IPS DF 19.7 (cell line): ENCODE measurements at regions not wholly inside any gene's neighbourhood (a gene's known extent, or its start where the extent isn't known, plus 50 kb on each side); places are given as distances from the start of the nearest gene placed in this dataset.

Experiments
- DNase-seq: peaks from one replicate; pipeline ENCODE4 v3.0.0-alpha.2; 2013; ENCODE audit warnings: low read depth, low spot score

- no peak for DNase-seq
Measured at GRCh38 chr9:11320989-11321388, 708.2 kb upstream of the PTPRD start.

DNA sequence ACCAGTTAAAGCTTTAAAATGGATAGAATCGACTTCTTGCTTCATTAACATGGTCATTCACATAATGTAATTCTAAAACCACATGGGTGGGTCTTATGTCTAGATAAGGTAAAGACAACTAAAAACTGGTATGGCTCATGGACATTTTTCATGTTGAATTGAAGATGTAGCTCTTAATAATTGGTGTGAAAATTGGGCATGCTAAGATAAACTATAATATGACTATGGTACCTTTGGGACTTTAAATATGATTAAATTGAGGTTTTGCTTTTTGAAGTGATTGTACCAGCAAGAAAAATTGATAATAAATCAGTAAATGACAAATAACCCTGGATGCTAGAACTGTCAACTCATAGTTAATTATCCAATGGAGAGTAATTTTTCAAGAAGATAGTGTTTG lies 710.7 kb upstream of the PTPRD start:
- DNase-seq: no peak

GRCh38 chr9:11326231-11326630 lies 713.4 kb upstream of the PTPRD start:
- DNase-seq: no peak

DNA sequence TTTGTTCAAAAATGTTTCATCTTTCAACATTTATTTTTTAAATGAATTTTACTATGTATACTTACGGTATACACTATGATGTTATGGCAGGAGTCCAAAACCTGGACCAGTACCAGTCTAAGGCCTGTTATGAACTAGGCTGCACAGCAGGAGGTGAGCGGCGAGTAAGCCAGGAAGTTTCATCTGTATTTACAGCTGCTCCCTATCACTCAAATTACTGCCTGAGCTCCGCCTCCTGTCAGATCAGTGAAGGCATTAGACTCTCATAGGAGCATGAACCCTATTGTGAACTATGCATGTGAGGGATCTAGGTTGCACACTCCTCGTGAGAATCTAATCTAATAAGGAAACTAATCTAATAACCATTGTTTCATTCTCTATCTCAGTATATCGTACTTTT lies 715.5 kb upstream of the PTPRD start:
- DNase-seq: no peak

GRCh38 chr9:11335011-11335410 lies 722.2 kb upstream of the PTPRD start:
- DNase-seq: no peak

- DNase-seq: no peak
Measured at GRCh38 chr9:11338130-11338529, 725.3 kb upstream of the PTPRD start.

DNA sequence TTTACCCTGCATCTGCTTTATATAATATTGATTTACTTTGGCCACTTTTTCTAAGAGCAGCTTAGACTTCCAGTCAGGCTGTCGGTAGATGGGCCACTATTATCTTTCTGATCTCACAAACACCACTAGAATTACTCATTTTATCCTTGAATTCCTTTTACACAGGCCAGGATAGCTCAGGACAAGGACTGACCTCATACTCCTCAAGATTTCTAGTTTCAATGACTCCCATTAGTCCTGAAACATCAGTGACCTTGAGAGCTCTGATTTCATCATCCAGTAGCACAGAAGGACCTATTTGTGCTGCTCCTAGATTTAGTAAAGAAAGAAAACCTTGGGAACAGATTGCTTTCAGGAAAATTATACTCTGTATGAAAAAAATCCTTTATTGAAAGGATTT lies 727.9 kb upstream of the PTPRD start:
- no peak for DNase-seq

- DNase-seq: no peak
Measured at GRCh38 chr9:11347437-11347836, 734.6 kb upstream of the PTPRD start.

DNA sequence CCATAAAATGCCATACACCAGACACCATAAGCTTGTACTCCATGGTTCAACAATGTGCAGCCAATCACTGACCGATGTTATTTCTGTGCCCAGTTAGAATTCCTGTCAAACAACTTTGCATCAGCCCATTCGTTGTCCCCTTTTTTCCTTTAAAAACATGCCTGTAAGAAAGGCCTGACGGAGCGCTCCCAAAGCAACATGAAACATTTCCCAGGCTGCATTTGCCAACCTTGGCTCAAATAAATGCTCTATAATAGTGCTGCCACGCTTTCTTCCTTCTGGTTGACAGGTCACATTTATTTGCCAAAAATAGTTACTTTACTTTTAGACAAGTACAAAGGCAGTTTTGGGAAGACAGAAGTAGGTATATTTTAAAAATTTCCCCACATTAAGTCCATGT lies 735.6 kb upstream of the PTPRD start:
- no peak for DNase-seq

DNA sequence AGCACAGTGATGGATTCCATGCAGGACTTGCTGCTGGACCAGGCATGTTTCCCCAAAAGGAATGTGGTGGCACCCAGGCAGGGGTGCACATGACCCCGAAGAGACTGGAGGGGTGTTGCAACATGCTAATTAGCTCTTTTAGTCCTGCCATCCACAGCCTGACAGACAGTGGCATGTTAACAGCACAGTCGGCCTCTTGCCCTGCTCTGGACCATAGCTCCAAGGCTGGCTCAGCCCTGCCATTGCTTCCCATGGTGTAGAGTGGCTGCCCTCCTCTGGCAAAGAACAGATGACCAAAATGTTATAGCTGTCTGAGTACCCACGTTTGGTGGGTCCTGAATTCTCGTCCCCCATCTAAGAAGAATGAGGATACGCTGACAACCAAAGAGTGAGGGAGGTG lies 736.4 kb upstream of the PTPRD start:
- no peak for DNase-seq

- no peak for DNase-seq
Measured at GRCh38 chr9:11352612-11353011, 739.8 kb upstream of the PTPRD start.

- no peak for DNase-seq
Measured at GRCh38 chr9:11356067-11356466, 743.3 kb upstream of the PTPRD start.

- DNase-seq: no peak
Measured at GRCh38 chr9:11366585-11367129, 753.9 kb upstream of the PTPRD start.

- DNase-seq: no peak
Measured at GRCh38 chr9:11374926-11375325, 762.1 kb upstream of the PTPRD start.

- no peak for DNase-seq
Measured at GRCh38 chr9:11402621-11403020, 789.8 kb upstream of the PTPRD start.

- no peak for DNase-seq
Measured at GRCh38 chr9:11414241-11414640, 801.4 kb upstream of the PTPRD start.

DNA sequence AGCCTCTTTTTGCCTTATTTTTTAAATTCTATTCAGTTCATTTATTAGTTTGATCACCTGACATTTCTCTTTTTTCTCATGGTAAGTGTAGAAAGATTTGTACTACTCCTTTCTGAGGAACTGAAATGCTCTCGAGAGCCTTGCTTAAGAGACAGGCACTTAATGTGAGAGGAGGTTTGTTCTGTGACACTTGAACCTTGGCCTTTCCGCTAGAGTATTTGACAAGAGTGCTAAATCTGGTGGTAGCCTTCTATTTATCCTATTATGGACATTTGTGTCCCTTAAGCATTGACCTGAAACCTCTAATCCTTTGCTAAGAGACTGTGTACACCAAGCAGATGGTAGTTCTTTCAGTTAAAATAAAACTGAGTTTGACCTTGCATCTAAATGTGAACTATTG lies 805.0 kb upstream of the PTPRD start:
- DNase-seq: no peak

DNA sequence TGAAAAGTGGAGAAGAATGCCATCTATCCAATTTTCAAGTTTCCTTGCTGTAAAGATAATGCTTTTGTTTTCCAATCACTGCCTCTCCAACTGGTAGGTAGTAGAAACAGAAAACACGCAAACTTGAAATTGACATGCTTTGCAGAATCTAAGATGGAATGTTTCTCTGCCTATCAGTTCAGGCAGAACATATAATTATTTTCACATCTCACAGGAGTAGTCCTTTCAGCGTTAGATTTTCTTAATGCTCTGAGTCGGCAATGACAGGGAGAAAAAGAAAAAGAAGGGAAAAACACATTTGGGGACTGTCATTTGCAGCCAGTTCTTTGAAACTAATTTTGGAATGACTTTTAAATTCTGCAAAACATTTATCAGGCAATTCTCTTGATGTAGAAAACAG lies 818.7 kb upstream of the PTPRD start:
- no peak for DNase-seq

DNA sequence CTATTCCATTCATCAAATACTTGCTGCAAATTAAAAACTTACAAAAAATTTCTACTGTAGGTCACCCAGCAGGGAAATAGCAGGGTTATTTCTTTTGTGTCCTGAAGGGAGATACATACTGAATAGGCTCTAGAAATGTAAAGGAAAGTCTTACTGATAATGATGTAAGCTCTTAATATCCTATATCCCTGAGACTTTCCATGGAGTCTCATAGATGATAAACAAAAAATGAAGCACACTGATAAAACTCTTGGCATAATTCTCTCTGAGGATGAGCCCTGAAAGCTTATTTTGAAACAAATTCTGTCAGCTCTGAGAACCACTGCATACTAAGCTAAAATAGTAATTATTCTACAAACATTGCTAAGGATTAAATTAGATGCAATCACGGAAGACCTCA lies 819.6 kb upstream of the PTPRD start:
- DNase-seq: no peak

- DNase-seq: no peak
Measured at GRCh38 chr9:11443631-11444030, 830.8 kb upstream of the PTPRD start.

- DNase-seq: peak; percentile 20
Measured at GRCh38 chr9:11457825-11458790, 845.3 kb upstream of the PTPRD start.

GRCh38 chr9:11469745-11470144 lies 856.9 kb upstream of the PTPRD start:
- no peak for DNase-seq

DNA sequence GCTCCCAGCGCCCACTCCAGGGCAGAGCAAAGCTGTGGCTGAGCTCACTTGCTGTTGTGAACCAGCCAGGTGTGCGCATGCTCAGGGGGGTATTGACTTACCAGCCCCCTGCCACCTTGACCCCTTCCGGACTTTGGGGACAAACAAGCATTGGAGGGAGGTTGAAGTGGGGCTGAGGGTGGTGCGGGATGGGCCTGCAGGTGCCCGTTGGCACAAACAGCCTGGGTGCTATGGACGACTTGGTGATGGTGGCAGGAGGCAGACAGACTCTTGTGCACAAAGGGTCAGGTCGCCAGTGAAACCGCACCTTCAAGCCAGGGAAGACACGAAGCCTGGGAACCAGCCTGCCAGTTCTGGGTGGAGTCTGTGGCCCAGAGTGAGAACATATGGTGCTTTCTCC lies 858.5 kb upstream of the PTPRD start:
- no peak for DNase-seq
